GM12872 (cell line): ENCODE measurements at regions not wholly inside any gene's neighbourhood (a gene's known extent, or its start where the extent isn't known, plus 50 kb on each side); places are given as distances from the start of the nearest gene placed in this dataset.

Experiments used
- CTCF ChIP-seq: IDR thresholded peaks from 3 replicates; pipeline ENCODE4 v1.5.1; 2011; ENCODE audit warnings: low read depth, mild to moderate bottlenecking, low read length, moderate library complexity; ENCODE audit not compliant: insufficient read depth

- TF ChIP-seq CTCF, result no peak
These were observed 459.0 kb upstream of the ATP2B1 start for GRCh38 chr12:90167518-90168208.

- no peak for TF ChIP-seq CTCF
These were observed 458.0 kb upstream of the ATP2B1 start for GRCh38 chr12:90166671-90167070.

GRCh38 chr12:90166012-90166411, 457.4 kb upstream of the ATP2B1 start:
- TF ChIP-seq CTCF, result no peak

GRCh38 chr12:90163975-90164374, 455.3 kb upstream of the ATP2B1 start:
- TF ChIP-seq CTCF, result peak; percentile 37; the same call in 2 of the 3 replicates

GRCh38 chr12:90153827-90154226, 445.2 kb upstream of the ATP2B1 start:
- TF ChIP-seq CTCF, result no peak

- no peak for TF ChIP-seq CTCF
These were observed 444.4 kb upstream of the ATP2B1 start for GRCh38 chr12:90152897-90153624.

GRCh38 chr12:90151491-90152015, 442.9 kb upstream of the ATP2B1 start:
- TF ChIP-seq CTCF, result no peak
